Suprapubic skin (tissue), 4 donors: ENCODE measurements at regions not wholly inside any gene's neighbourhood (a gene's known extent, or its start where the extent isn't known, plus 50 kb on each side); places are given as distances from the start of the nearest gene placed in this dataset.

ENCODE experiments used
- EP300 ChIP-seq: sonication (generic); formaldehyde crosslinking; IDR thresholded peaks from one replicate; pipeline ENCODE4 v1.6.1; 2017; ENCODE audit warnings: antibody characterized with exemption
- POLR2A ChIP-seq, 2 donors: fragments of 450-650 bp; IDR thresholded peaks; one replicate each; pipeline ENCODE4 v1.6.1; 2017; ENCODE audit warnings: antibody characterized with exemption in 2 of 2, mild to moderate bottlenecking in 2 of 2, moderate library complexity in 2 of 2
- POLR2AphosphoS5 ChIP-seq, 3 donors: sonication (generic); formaldehyde crosslinking; IDR thresholded peaks; one replicate each; pipeline ENCODE4 v1.6.1; 2017; ENCODE audit warnings: antibody characterized with exemption in 3 of 3
- TF ChIP-seq, protein P1 (sequence below), 2 donors: fragments of 200-600 bp in 1 of 2; fragments of 450-650 bp in 1 of 2; sonication (generic) in 1 of 2; IDR thresholded peaks; one replicate each; pipeline ENCODE4 v1.5.1; 2016 to 2019; ENCODE audit warnings: antibody characterized with exemption in 2 of 2, mild to moderate bottlenecking in 1 of 2, moderate library complexity in 1 of 2

DNA sequence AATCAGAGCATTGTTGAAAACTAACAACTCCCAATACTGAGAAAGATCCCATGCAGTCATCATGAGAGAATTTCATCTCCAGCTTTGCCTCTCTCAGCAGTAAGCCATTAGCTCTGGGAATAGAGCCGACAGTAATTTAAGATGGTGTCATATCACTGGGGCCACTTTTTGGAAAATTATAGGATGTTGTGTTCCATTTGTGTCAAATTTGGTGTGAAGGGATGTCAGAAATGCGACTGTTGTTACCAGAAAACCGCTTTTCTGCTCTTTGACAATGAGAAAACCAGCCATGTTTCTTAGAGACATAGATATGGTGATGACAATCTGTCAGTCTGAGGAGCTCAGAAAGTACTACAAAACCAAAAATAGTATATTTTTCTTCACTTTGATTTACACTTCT, 106.3 kb upstream of the KHDRBS2 start:
- TF ChIP-seq, protein P1, sequence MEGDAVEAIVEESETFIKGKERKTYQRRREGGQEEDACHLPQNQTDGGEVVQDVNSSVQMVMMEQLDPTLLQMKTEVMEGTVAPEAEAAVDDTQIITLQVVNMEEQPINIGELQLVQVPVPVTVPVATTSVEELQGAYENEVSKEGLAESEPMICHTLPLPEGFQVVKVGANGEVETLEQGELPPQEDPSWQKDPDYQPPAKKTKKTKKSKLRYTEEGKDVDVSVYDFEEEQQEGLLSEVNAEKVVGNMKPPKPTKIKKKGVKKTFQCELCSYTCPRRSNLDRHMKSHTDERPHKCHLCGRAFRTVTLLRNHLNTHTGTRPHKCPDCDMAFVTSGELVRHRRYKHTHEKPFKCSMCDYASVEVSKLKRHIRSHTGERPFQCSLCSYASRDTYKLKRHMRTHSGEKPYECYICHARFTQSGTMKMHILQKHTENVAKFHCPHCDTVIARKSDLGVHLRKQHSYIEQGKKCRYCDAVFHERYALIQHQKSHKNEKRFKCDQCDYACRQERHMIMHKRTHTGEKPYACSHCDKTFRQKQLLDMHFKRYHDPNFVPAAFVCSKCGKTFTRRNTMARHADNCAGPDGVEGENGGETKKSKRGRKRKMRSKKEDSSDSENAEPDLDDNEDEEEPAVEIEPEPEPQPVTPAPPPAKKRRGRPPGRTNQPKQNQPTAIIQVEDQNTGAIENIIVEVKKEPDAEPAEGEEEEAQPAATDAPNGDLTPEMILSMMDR (IDR thresholded peaks at IDR 0.05) = no peak
- TF ChIP-seq POLR2A (IDR thresholded peaks at IDR 0.05) = no peak
- no peak for TF ChIP-seq EP300
- no peak for TF ChIP-seq POLR2AphosphoS5 (IDR thresholded peaks at IDR 0.05)
